ENCODE measurements at regions not wholly inside any gene's neighbourhood (a gene's known extent, or its start where the extent isn't known, plus 50 kb on each side); places are given as distances from the start of the nearest gene placed in this dataset.
A peak's percentile ranks its signal among the peaks of the same experiment; 100 is the strongest.
"Not testable (repeated sequence)": the region's sequence is repeated elsewhere in the genome, so short reads cannot be mapped to it uniquely, and the experiment has no call there.

- DNase-seq (ENCODE audit: low read depth in 2 of 2), result no peak
Observed at GRCh38 chr15:69673291-69673881, 220.8 kb downstream of the RPLP1 start.

- DNase-seq (ENCODE audit: low read depth in 2 of 2), result no peak
Observed at GRCh38 chr15:69675731-69676130, 223.1 kb downstream of the RPLP1 start.

GRCh38 chr15:69677403-69677802 lies 224.8 kb downstream of the RPLP1 start:
- DNase-seq (ENCODE audit: low read depth in 2 of 2), result no peak

- DNase-seq (ENCODE audit: low read depth in 2 of 2), result peak; percentile 40 to 45
Observed at GRCh38 chr15:69679623-69680228, 227.1 kb downstream of the RPLP1 start.

- DNase-seq (ENCODE audit: low read depth in 2 of 2), result not testable (repeated sequence)
Observed at GRCh38 chr15:69684823-69685222, 232.2 kb downstream of the RPLP1 start.

GRCh38 chr15:69685512-69686452 lies 233.2 kb downstream of the RPLP1 start:
- DNase-seq (ENCODE audit: low read depth in 2 of 2), result no peak

- DNase-seq (ENCODE audit: low read depth in 2 of 2), result no peak
Observed at GRCh38 chr15:69686626-69687025, 234.0 kb downstream of the RPLP1 start.

GRCh38 chr15:69689133-69689532 lies 236.5 kb downstream of the RPLP1 start:
- no peak for DNase-seq (ENCODE audit: low read depth in 2 of 2)

GRCh38 chr15:69691307-69692015 lies 238.8 kb downstream of the RPLP1 start:
- no peak for DNase-seq (ENCODE audit: low read depth in 2 of 2)

- no peak for DNase-seq (ENCODE audit: low read depth in 2 of 2)
Observed at GRCh38 chr15:69692342-69692741, 239.7 kb downstream of the RPLP1 start.

- no peak for DNase-seq (ENCODE audit: low read depth in 2 of 2)
Observed at GRCh38 chr15:69693059-69693458, 240.4 kb downstream of the RPLP1 start.

GRCh38 chr15:69696946-69697345 lies 244.3 kb downstream of the RPLP1 start:
- no peak for DNase-seq (ENCODE audit: low read depth in 2 of 2)

GRCh38 chr15:69697916-69698315 lies 245.3 kb downstream of the RPLP1 start:
- DNase-seq (ENCODE audit: low read depth in 2 of 2), result no peak

GRCh38 chr15:69699096-69699495 lies 246.5 kb downstream of the RPLP1 start:
- no peak for DNase-seq (ENCODE audit: low read depth in 2 of 2)

GRCh38 chr15:69700380-69700779 lies 247.8 kb downstream of the RPLP1 start:
- no peak for DNase-seq (ENCODE audit: low read depth in 2 of 2)

- DNase-seq (ENCODE audit: low read depth in 2 of 2), result no peak
Observed at GRCh38 chr15:69701198-69701597, 248.6 kb downstream of the RPLP1 start.

- DNase-seq (ENCODE audit: low read depth in 2 of 2), result no peak
Observed at GRCh38 chr15:69703532-69704187, 251.0 kb downstream of the RPLP1 start.

- DNase-seq (ENCODE audit: low read depth in 2 of 2), result no peak
Observed at GRCh38 chr15:69704229-69704628, 251.6 kb downstream of the RPLP1 start.

- DNase-seq (ENCODE audit: low read depth in 2 of 2), result no peak
Observed at GRCh38 chr15:69704700-69705099, 252.1 kb downstream of the RPLP1 start.

- no peak for DNase-seq (ENCODE audit: low read depth in 2 of 2)
Observed at GRCh38 chr15:69706353-69707097, 253.9 kb downstream of the RPLP1 start.

- DNase-seq (ENCODE audit: low read depth in 2 of 2), result not testable (repeated sequence)
Observed at GRCh38 chr15:69707241-69707640, 254.6 kb downstream of the RPLP1 start.

All from stimulated activated CD4-positive, alpha-beta T cell treated with anti-CD3 and anti-CD28 coated beads, Interleukin-4, amount 100 ng/mL, for 48 hours (primary cell).